Tibial nerve (tissue), 4 donors: ENCODE measurements at regions not wholly inside any gene's neighbourhood (a gene's known extent, or its start where the extent isn't known, plus 50 kb on each side); places are given as distances from the start of the nearest gene placed in this dataset.

Experiments used
- EP300 ChIP-seq, 2 donors: sonication (generic); formaldehyde crosslinking; IDR thresholded peaks; one replicate each; pipeline ENCODE4 v1.6.1; 2017; ENCODE audit warnings: antibody characterized with exemption in 2 of 2, mild to moderate bottlenecking in 1 of 2
- POLR2A ChIP-seq, 2 donors: fragments of 450-650 bp; IDR thresholded peaks; one replicate each; pipeline ENCODE4 v1.6.1; 2017; ENCODE audit warnings: antibody characterized with exemption in 2 of 2, mild to moderate bottlenecking in 2 of 2, moderate library complexity in 2 of 2
- TF ChIP-seq, protein P1 (sequence below), 5 experiments: fragments of 200-600 bp in 3 of 5; fragments of 450-650 bp in 2 of 5; sonication (generic) in 3 of 5; IDR thresholded peaks; one replicate each; pipeline ENCODE4 v1.5.1; 2016 to 2019; ENCODE audit warnings: antibody characterized with exemption in 5 of 5, mild to moderate bottlenecking in 3 of 5, moderate library complexity in 2 of 5

DNA sequence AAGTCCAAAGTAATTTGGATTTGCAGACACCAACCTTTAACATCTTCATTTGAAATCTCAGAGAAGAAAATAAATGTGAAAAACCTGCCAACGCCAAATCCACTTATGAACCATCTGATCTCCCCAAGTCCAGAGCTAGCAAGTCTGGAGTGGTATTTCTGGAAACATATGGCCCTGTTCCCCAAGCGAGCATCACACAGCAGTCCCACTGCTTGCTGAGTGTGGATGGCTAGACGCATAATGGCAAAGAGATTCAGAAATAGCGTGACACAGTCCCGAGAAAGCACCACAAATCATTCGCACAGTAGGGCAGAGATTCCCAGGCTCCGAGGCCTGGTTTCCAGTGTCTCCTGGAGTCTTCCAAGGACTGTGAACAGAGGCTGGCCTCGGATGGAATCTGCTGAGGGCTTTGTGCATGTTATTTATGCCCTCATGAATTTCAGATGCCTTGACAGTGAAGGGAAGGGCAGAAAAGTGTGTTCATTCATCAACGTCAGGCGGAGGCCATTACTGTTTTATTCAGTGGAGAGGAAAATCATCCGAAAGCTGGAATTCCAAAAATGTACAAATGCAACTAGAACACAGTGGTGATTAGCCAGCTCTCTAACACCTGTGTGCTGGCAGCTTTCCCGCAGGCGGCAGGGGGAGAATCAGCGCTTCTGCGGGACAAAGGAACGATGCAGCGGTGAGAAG lies 417.0 kb downstream of the EIPR1 start:
- TF ChIP-seq POLR2A (IDR thresholded peaks at IDR 0.05) (no peak), EP300 (IDR thresholded peaks at IDR 0.05) (no peak)
- TF ChIP-seq, protein P1, sequence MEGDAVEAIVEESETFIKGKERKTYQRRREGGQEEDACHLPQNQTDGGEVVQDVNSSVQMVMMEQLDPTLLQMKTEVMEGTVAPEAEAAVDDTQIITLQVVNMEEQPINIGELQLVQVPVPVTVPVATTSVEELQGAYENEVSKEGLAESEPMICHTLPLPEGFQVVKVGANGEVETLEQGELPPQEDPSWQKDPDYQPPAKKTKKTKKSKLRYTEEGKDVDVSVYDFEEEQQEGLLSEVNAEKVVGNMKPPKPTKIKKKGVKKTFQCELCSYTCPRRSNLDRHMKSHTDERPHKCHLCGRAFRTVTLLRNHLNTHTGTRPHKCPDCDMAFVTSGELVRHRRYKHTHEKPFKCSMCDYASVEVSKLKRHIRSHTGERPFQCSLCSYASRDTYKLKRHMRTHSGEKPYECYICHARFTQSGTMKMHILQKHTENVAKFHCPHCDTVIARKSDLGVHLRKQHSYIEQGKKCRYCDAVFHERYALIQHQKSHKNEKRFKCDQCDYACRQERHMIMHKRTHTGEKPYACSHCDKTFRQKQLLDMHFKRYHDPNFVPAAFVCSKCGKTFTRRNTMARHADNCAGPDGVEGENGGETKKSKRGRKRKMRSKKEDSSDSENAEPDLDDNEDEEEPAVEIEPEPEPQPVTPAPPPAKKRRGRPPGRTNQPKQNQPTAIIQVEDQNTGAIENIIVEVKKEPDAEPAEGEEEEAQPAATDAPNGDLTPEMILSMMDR (IDR thresholded peaks at IDR 0.05), result no peak
